Activated T-cell treated with anti-CD3 and anti-CD28 coated beads, Interleukin-2, amount 50 U/mL, for 1 hour (primary cell): ENCODE measurements at regions not wholly inside any gene's neighbourhood (a gene's known extent, or its start where the extent isn't known, plus 50 kb on each side); places are given as distances from the start of the nearest gene placed in this dataset.
"Not testable (repeated sequence)": the region's sequence is repeated elsewhere in the genome, so short reads cannot be mapped to it uniquely, and the experiment has no call there.

ENCODE experiments used
- DNase-seq: peaks from one replicate; pipeline ENCODE4 v3.0.0-alpha.2; 2020

DNA sequence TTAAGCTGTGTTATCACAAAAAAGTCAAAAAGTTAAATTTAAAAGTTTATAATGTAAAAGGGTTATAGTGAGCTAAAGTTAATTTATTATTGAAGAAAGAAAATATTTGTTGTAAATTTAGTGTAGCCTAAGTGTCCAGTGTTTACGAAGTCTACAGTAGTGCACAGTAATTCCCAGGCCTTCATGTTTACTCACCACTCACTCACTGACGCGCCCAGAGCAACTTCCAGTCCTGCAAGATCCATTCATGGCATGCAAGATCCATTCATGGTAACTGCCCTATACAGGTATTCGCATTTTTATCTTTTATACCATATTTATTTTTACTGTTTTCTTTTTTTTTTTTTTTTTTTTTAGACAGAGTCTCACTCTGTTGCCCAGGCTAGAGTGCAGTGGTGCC lies 69.5 kb downstream of the TPRA1 start:
- DNase-seq = no peak

- DNase-seq = no peak
Measured at GRCh38 chr3:127518456-127519081, 72.0 kb downstream of the TPRA1 start.

GRCh38 chr3:127512256-127512655 lies 78.3 kb downstream of the TPRA1 start:
- no peak for DNase-seq

- DNase-seq = no peak
Measured at GRCh38 chr3:127501177-127501576, 89.4 kb downstream of the TPRA1 start.

DNA sequence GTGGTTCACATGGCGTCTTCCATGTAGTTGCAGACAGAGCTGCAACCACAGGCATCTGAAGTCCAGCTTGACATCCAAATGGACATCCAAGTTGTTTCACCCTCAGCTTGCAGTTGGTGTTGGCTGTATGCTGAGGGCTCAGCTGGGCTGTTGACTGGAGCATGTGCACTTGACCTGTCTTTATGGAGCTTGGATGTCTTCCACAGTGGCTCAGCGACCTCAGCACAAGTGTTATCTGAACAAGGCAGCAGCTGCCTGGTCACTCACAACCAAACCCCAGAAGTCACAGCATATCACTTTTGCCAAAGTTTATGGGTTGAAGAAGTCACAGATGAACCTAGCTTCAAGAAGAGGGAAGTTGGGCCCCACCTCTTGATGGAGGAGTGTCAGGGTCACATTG lies 92.9 kb downstream of the TPRA1 start:
- no peak for DNase-seq

DNA sequence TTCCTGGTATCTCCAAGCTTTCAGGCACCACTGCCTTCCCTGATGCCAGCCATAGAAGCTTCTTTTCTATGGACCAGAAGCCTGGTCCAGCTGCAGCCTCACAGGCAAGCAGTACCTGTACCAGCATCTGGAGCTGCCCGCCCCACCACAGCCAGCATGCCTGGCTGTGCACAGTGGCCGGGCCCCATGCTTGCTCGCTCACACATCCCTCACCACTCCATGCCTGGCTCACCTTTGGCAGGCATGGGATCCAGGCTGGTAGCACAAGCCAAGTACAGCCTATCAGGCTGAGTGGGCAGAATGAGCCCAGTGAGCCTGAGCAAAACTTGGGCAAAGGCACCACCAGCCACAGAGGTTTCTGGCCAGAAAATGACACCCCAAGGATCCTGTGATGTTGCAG lies 93.4 kb downstream of the TPRA1 start:
- DNase-seq = no peak

DNA sequence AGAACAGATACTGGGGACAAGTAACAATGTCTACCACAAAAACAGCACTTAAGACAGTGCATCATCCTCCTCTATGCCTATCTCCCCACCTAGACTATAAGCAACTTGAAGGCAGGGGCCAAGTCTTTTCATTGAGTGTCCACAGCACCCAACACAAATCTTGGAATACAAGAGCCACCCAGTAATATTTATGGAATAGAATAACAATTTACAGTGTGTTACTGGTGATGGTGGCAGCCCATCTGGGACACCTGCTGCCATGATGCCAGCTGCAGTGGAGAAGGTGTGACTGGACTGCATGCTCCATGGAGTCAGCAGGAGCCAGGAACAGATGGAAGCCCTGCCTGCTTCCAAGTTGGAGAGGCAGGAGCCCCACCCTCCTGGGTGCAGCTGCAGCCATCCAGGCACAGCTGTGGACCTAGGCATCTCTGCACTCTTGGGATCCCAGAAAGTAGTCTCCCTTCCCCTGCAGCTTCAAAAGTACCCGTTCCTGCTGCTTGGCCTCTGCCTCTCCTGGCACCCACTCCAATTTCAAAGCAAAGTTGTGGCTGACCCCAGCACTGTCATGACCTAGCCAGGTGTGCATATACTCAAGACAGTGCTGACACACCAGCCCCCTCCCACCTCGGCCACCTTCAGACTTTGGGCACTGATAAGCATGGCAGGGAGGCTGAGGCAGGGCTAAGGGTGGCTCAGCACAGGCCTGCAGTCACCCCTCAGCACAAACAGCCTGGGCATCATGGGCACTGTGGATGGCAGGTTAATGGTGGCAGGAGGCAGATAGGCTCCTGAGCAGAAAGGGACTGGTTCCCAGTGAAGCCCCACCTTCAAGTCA lies 94.5 kb downstream of the TPRA1 start:
- no peak for DNase-seq

DNA sequence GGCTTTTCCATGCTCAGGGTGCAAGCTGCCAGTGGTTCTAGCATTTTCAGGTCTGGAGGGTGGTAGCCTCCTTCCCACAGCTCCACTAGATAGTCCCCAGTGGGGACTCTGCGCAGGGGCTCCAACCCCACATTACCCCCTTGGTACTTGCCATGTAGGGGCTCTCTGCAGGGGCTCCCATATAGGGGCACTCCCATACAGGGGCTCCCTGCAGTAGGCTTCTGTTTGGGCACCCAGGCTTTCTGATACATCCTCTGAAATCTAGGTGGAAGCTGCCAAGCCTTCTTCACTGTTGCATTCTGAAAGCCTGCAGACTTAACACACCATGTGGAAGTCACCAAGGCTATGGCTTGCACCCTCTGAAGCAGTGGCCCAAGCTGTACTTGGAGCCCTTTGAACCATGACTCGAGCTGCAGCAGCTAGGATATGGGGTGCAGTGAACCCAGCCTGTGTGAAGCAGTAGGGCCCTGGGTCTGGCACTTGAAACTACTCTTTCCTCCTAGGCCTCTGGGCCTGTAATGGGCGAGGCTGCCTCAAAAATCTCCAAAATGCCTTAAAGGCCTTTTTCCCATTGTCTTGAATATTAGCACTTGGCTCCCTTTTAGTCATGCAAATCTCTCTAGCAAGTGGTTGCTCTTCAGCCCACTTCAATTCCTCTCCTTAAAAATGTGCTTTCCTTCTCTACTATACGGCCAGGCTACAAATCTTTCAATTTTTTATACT lies 96.4 kb downstream of the TPRA1 start:
- no peak for DNase-seq

DNA sequence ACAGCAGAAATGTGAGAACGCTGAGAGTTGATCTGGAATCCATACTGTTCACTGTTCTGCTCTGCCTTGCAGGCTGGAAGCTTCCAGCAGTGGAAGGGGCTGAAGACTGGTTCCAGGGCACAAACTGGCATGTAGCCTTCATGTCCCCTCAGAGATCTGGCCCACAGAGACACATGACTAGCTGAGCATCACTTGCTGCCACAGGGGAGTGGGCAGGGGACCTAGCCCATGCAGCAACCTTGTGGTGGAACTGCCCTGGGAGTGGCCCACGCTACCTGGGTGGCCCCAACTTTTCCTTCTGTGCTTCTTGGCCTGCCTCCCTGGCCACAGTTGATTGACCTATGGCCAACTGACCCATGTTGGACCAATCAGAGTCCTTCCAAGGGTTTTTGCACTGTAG lies 98.1 kb downstream of the TPRA1 start:
- no peak for DNase-seq

GRCh38 chr3:127491909-127492308 lies 98.6 kb downstream of the TPRA1 start:
- no peak for DNase-seq

DNA sequence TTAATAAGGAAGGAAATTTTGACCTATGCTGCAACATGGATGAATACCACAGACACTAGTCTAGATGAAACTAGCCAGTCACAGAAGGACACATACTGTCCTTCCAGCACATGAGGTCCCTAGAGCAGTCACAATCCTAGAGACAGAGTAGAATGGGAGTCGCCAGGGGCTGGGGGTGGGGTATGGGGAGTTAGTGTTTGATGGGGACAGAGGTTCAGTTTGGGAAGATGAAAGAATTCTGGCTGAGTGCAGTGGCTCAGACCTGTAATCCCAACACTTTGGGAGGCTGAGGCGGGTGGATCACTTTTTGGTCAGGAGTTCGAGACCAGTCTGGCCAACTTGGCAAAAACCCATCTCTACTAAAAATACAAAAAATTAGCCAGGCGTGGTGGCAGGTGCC lies 99.2 kb downstream of the TPRA1 start:
- no peak for DNase-seq

DNA sequence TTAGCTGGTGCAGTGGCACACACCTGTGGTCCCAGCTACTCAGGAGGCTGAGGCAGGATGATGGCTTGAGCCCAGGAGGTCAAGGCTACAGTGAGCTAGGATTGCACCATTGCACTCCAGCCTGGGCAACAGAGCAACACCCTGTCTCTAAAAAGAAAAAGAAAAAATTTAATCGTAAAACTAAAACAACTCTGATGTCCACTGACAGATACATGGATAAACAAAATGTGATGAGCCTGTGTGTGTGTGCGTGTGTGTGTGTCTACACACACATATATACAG lies 99.6 kb downstream of the TPRA1 start:
- not testable (repeated sequence) for DNase-seq

DNA sequence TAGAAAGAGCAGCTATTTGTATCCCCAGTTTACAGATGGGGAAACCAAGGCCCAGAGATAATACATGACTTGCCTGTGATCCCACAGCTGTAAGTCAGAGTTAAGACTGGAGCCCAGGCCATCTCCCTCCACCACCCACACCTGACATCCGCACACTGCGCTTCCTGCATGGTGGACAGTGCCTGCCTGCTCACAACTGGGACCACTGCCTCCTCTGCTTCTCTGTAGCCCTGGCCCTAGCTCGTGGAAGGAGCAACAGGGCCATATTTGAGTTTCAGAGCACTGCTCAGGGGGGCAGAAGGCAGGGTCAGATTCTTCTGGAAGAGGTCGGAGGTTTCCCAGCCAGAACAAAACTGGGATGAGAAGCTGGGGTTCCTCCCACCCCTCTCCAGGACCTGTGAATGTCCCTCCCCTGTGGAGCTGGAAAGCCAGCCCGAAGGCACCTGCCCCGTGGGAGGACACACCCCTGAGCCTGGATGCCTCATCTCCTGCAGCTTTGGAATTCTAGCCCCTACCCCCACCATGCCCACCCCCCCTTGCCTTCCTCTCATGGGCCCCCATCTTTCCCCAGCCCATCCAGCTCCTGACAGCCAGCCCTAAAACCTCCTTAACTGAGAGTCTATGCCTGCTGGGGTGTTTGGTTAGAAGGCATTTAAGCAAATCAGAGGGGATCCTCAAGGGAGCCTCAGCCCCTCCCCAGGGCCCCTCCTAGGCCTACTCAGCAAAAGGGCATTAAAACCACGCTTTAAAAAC lies 100.1 kb downstream of the TPRA1 start:
- DNase-seq = no peak

- no peak for DNase-seq
Measured at GRCh38 chr3:127489357-127489756, 101.2 kb downstream of the TPRA1 start.

DNA sequence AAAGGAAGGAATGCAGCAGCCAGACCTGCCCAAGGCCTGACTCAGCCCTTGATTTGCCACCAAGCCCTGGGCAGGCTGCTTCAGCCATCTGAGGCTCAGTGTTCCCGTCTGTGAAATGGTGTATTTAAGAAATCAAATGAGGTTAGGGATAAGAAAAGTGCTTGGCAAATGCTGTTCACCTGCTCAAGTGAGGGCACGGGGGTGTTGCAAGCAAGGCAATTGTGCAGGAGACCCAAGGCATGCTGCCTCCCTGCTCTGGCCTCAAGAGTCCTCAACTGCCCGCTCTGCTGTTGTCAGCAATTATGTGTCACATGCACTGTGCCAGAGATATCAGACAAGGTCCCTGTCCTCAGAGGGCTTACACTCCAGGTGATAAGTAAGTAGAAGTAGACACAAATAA lies 101.8 kb downstream of the TPRA1 start:
- DNase-seq = no peak

GRCh38 chr3:127488141-127488672 lies 102.3 kb downstream of the TPRA1 start:
- no peak for DNase-seq

- DNase-seq = no peak
Measured at GRCh38 chr3:127487196-127487595, 103.3 kb downstream of the TPRA1 start.

DNA sequence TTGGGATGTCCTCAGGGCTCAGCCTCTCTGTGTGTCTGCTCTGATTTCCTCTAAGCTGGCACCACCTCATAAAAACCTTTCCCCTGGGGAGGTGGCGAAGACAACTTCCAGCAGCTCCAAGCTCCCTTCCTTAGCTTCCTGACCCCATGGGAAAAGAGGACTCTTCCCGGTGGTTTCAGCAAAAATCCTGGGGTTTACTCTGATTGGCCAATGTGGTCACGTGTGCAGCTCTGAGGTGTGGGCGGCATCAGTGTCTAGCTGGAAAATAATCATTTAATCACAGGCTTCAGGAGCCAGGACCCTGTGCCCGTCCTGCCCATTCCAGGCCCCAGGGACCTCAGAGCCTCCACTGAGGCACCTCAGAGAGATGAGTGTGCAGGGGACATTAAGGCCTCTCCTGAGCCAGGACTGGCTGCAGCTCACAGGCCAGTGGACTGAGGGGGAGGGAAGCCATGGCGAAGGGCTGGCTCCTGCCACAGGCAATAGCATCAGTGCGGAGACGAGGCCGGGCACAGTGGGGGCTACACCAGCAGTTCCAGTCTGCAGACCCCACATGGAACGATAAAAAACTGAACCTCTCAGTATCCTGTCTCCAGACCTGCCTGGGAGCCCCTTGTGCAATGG lies 104.1 kb downstream of the TPRA1 start:
- DNase-seq = no peak

- no peak for DNase-seq
Measured at GRCh38 chr3:127485396-127486170, 105.0 kb downstream of the TPRA1 start.

DNA sequence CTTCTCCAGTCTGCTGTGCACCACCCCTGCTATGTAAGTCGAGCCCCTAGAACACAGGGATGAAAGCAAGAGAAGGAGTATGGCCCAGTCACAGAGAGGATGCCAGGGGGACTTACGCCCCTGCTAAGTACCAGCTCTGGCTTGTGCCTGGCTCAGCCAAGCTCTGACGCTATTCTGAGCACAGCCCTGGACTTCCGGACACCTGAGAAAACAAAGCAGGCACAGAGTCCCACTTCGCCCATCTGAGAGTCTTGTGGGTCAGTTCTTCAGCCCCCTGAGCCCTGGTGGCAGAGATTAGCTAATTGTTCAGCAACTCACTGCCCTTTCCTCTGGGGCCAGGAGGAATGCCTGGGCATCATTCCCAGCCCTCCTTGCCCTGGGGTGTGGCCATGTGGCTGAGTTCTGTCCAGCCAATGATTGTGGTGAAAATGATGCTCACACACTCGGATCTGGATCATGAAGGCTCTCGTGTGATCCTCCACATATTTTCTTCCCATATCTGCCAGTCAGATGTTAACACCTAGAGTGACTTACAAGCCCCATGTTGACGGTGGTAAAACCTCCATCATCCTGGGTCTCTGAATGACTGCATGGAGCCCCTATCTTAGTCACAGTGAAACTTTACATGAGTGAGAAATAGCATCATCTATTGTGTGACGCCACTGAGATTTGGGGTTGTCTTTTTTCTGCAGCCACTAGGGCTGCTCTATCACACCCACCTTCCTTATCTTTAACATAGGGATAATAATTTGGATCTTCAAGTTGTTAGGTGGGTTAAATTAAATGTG lies 105.7 kb downstream of the TPRA1 start:
- DNase-seq = no peak
